ENCODE measurements at regions not wholly inside any gene's neighbourhood (a gene's known extent, or its start where the extent isn't known, plus 50 kb on each side); places are given as distances from the start of the nearest gene placed in this dataset.
"Not testable (repeated sequence)": the region's sequence is repeated elsewhere in the genome, so short reads cannot be mapped to it uniquely, and the experiment has no call there.

GRCh38 chr10:124180947-124181549 is 87.7 kb upstream of the CHST15 start:
- DNase-seq (ENCODE audit: low read depth): no peak

GRCh38 chr10:124180044-124180745 is 86.8 kb upstream of the CHST15 start:
- no peak for DNase-seq (ENCODE audit: low read depth)

- DNase-seq (ENCODE audit: low read depth): no peak
Observed at GRCh38 chr10:124179308-124180043, 86.1 kb upstream of the CHST15 start.

GRCh38 chr10:124177180-124177518 is 83.8 kb upstream of the CHST15 start:
- DNase-seq (ENCODE audit: low read depth): no peak

GRCh38 chr10:124176349-124177179 is 83.2 kb upstream of the CHST15 start:
- DNase-seq (ENCODE audit: low read depth): no peak

- no peak for DNase-seq (ENCODE audit: low read depth)
Observed at GRCh38 chr10:124175701-124176348, 82.4 kb upstream of the CHST15 start.

GRCh38 chr10:124174673-124175645 is 81.6 kb upstream of the CHST15 start:
- DNase-seq (ENCODE audit: low read depth): no peak

- no peak for DNase-seq (ENCODE audit: low read depth)
Observed at GRCh38 chr10:124174071-124174566, 80.7 kb upstream of the CHST15 start.

GRCh38 chr10:124173298-124173900 is 80.0 kb upstream of the CHST15 start:
- DNase-seq (ENCODE audit: low read depth): no peak

- DNase-seq (ENCODE audit: low read depth): no peak
Observed at GRCh38 chr10:124172181-124172916, 79.0 kb upstream of the CHST15 start.

GRCh38 chr10:124171561-124171960 is 78.2 kb upstream of the CHST15 start:
- DNase-seq (ENCODE audit: low read depth): no peak

GRCh38 chr10:124170631-124171030 is 77.2 kb upstream of the CHST15 start:
- no peak for DNase-seq (ENCODE audit: low read depth)

GRCh38 chr10:124168991-124169802 is 75.8 kb upstream of the CHST15 start:
- DNase-seq (ENCODE audit: low read depth): no peak

GRCh38 chr10:124168581-124168980 is 75.2 kb upstream of the CHST15 start:
- no peak for DNase-seq (ENCODE audit: low read depth)

GRCh38 chr10:124167925-124168324 is 74.5 kb upstream of the CHST15 start:
- DNase-seq (ENCODE audit: low read depth): not testable (repeated sequence)

- no peak for DNase-seq (ENCODE audit: low read depth)
Observed at GRCh38 chr10:124166431-124167125, 73.2 kb upstream of the CHST15 start.

GRCh38 chr10:124165827-124166226 is 72.4 kb upstream of the CHST15 start:
- DNase-seq (ENCODE audit: low read depth): no peak

- no peak for DNase-seq (ENCODE audit: low read depth)
Observed at GRCh38 chr10:124165311-124165710, 71.9 kb upstream of the CHST15 start.

Measured in T-helper 22 cell (primary cell).